ENCODE measurements at regions not wholly inside any gene's neighbourhood (a gene's known extent, or its start where the extent isn't known, plus 50 kb on each side); places are given as distances from the start of the nearest gene placed in this dataset.
A peak's percentile ranks its signal among the peaks of the same experiment; 100 is the strongest.
"Not testable (repeated sequence)": the region's sequence is repeated elsewhere in the genome, so short reads cannot be mapped to it uniquely, and the experiment has no call there.

DNA sequence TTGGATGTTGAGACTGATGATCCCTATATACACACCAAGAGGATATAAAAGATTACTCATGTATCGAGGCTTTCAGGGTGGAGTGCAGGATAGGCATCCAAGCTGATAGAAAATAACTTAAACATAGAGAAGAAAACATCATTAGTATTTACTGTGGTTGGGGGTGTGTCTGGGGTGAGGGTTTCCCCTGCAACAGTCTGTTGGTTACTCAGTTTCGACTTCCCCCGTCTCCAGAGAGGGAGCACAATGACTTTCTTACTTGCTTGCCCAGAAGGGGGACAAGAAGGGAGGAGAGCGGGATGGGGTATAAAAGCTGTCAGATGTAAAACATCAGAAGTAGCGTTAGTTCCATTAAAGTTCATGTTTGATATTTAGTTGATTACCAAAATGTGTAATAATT lies 717.4 kb upstream of the ZP4 start:
- Histone ChIP-seq H3K4me3 (ENCODE audit: low read length) (no peak overlapping the region), H3K4me1 (ENCODE audit: control insufficient read depth in 2 of 2, insufficient read depth in 2 of 2, low read length in 2 of 2) (no peaks in the 10 kb centered on the region), H3K27me3 (ENCODE audit: control insufficient read depth in 2 of 2, insufficient read depth in 2 of 2, low read length in 2 of 2) (no peaks in the 10 kb centered on the region), H3K27ac (ENCODE audit: low read depth, low read length) (no peak overlapping the region), H3K36me3 (ENCODE audit: control insufficient read depth in 2 of 3, insufficient read depth in 3 of 3, low read length in 3 of 3) (no peaks in the 10 kb centered on the region), H3K9me3 (ENCODE audit: control insufficient read depth in 2 of 3, low read length in 3 of 3) (no peaks in the 10 kb centered on the region)
- H3K36me3 Mint-ChIP-seq: no peaks in the 10 kb centered on the region
- no peaks in the 10 kb centered on the region for H3K4me1 Mint-ChIP-seq
- no peak overlapping the region for H3K4me3 Mint-ChIP-seq
- DNase-seq: no peak
- H3K27me3 Mint-ChIP-seq: no peaks in the 10 kb centered on the region
- no peak for ATAC-seq
- ChIA-PET POLR2A (no interaction called here), CTCF (no interaction called here)
- H3K27ac Mint-ChIP-seq: no peak overlapping the region
- intact Hi-C loops (cut with micrococcal nuclease): no loop called here
- peaks cover 0 to 21% (median 6%) of the 10 kb centered on the region in 11 donors for H3K9me3 Mint-ChIP-seq

DNA sequence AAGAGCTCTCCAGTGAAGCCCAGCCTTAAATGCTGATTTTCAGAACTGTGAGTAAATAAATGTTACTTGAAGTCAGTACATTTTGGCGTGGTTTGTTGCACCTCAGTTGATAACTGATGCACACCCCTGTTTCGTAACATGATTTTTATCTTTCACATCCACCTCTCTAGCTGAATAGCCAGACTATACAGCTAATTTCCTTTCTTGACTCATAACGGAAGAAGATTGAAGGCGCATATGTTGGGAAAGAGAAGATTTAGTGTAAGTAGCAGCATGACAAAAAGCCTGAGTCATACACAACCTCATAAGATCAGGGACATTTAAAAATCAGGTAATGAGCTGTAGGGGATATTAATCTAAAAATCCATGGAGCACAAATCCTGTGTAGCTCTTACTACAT lies 716.2 kb upstream of the ZP4 start:
- intact Hi-C loops (cut with micrococcal nuclease): no loop called here
- peak; percentile 67 for ATAC-seq
- Histone ChIP-seq H3K9me3 (ENCODE audit: control insufficient read depth in 2 of 3, low read length in 3 of 3) (no peaks in the 10 kb centered on the region), H3K27ac (ENCODE audit: low read depth, low read length) (no peak overlapping the region), H3K27me3 (ENCODE audit: control insufficient read depth in 2 of 2, insufficient read depth in 2 of 2, low read length in 2 of 2) (no peaks in the 10 kb centered on the region), H3K36me3 (ENCODE audit: control insufficient read depth in 2 of 3, insufficient read depth in 3 of 3, low read length in 3 of 3) (no peaks in the 10 kb centered on the region), H3K4me3 (ENCODE audit: low read length) (no peak overlapping the region), H3K4me1 (ENCODE audit: control insufficient read depth in 2 of 2, insufficient read depth in 2 of 2, low read length in 2 of 2) (no peaks in the 10 kb centered on the region)
- ChIA-PET POLR2A (no interaction called here), CTCF (no interaction called here)
- H3K4me3 Mint-ChIP-seq: no peak overlapping the region
- no peaks in the 10 kb centered on the region for H3K27me3 Mint-ChIP-seq
- H3K36me3 Mint-ChIP-seq: no peaks in the 10 kb centered on the region
- H3K9me3 Mint-ChIP-seq: peaks cover 0 to 20% (median 4%) of the 10 kb centered on the region in 11 donors
- no peaks in the 10 kb centered on the region for H3K4me1 Mint-ChIP-seq
- no peak for DNase-seq
- no peak overlapping the region for H3K27ac Mint-ChIP-seq

DNA sequence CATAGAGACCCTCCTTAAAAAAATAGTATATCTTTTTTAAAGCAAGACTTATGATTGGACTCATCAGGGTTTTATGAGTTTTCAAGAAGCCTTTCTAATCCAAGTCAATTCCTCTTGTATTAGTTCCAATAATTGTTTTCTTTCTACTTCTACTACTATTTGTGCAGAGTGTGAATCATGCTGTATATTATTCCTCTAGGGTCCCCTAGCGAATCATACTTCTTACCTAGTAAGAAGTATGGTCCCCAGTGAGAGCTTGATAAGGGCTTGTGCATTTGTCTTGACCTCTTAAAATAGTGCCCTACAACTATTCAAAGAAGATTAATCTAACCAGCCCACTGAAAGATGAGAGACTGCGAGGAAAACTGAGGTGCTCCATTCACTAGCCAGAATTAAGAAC lies 715.7 kb upstream of the ZP4 start:
- POLR2A ChIA-PET: no interaction called here

DNA sequence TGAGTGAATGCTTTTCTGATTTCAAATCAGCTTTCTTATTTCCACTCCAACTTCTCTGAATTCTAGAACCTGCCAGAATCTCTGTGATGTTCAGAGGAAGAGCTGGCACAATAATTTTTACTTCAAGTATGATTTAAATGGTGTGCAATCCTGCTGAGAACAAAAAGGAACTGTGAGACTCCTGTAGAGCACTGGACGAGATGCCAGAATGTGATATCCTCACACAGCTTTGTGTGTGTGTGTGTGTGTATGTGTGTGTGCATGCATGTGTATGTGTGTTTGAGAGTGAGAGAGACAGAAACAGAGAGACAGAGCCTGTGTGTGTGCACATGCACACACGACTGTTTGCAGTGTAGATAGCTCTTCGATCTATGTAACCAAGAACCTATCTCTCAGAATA lies 713.6 kb upstream of the ZP4 start:
- DNase-seq (no peak), ATAC-seq (no peak)
- Mint-ChIP-seq H3K27me3 (no peaks in the 10 kb centered on the region), H3K9me3 (peaks cover 0 to 10% (median 4%) of the 10 kb centered on the region in 11 donors), H3K4me1 (no peaks in the 10 kb centered on the region), H3K4me3 (no peak overlapping the region), H3K27ac (no peak overlapping the region), H3K36me3 (no peaks in the 10 kb centered on the region)
- no peaks in the 10 kb centered on the region for H3K36me3 ChIP-seq (ENCODE audit: control insufficient read depth in 2 of 3, insufficient read depth in 3 of 3, low read length in 3 of 3)
- H3K9me3 ChIP-seq (ENCODE audit: control insufficient read depth in 2 of 3, low read length in 3 of 3): no peaks in the 10 kb centered on the region
- POLR2A ChIA-PET: no interaction called here
- intact Hi-C loops (cut with micrococcal nuclease): no loop called here
- no peaks in the 10 kb centered on the region for H3K4me1 ChIP-seq (ENCODE audit: control insufficient read depth in 2 of 2, insufficient read depth in 2 of 2, low read length in 2 of 2)
- H3K4me3 ChIP-seq (ENCODE audit: low read length): no peak overlapping the region
- no peaks in the 10 kb centered on the region for H3K27me3 ChIP-seq (ENCODE audit: control insufficient read depth in 2 of 2, insufficient read depth in 2 of 2, low read length in 2 of 2)
- no peak overlapping the region for H3K27ac ChIP-seq (ENCODE audit: low read depth, low read length)
- CTCF ChIA-PET: no interaction called here

More for the DNA sequence above, 715.7 kb upstream of the ZP4 start:
- H3K4me1 ChIP-seq (ENCODE audit: control insufficient read depth in 2 of 2, insufficient read depth in 2 of 2, low read length in 2 of 2): no peaks in the 10 kb centered on the region
- H3K9me3 ChIP-seq (ENCODE audit: control insufficient read depth in 2 of 3, low read length in 3 of 3): no peaks in the 10 kb centered on the region
- no peak overlapping the region for H3K27ac ChIP-seq (ENCODE audit: low read depth, low read length)
- no peak overlapping the region for H3K4me3 Mint-ChIP-seq
- no peaks in the 10 kb centered on the region for H3K36me3 Mint-ChIP-seq
- H3K27me3 ChIP-seq (ENCODE audit: control insufficient read depth in 2 of 2, insufficient read depth in 2 of 2, low read length in 2 of 2): no peaks in the 10 kb centered on the region
- H3K27ac Mint-ChIP-seq: no peak overlapping the region
- CTCF ChIA-PET: no interaction called here
- H3K36me3 ChIP-seq (ENCODE audit: control insufficient read depth in 2 of 3, insufficient read depth in 3 of 3, low read length in 3 of 3): no peaks in the 10 kb centered on the region
- no peaks in the 10 kb centered on the region for H3K27me3 Mint-ChIP-seq
- peak; percentile 14 for ATAC-seq
- peaks cover 0 to 20% (median 4%) of the 10 kb centered on the region in 11 donors for H3K9me3 Mint-ChIP-seq
- no peak overlapping the region for H3K4me3 ChIP-seq (ENCODE audit: low read length)
- no peaks in the 10 kb centered on the region for H3K4me1 Mint-ChIP-seq
- intact Hi-C loops (cut with micrococcal nuclease): no loop called here
- DNase-seq: no peak

DNA sequence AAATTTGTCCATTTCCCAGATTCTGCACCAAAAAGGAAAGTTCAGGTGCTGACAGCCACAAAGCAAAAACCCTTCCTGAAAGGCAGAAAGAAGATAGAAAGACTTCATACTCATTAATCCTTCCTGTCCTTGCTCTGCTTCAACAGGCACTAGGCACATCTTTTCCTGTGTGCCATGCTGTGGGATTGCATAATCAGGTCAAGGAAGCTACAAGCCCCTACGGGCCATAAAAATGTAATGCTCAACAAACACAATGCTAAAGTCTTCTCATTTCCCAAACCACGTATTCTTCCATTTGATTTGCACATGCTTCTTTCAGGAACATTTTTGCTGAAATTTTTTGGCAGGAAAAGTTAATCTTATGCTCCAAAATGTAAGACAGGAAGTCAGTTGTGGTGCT lies 710.9 kb upstream of the ZP4 start:
- intact Hi-C loops (cut with micrococcal nuclease); CTCF ChIA-PET; H3K27me3 Mint-ChIP-seq; H3K27ac Mint-ChIP-seq; H3K36me3 Mint-ChIP-seq; H3K9me3 ChIP-seq (ENCODE audit: control insufficient read depth in 2 of 3, low read length in 3 of 3); H3K4me1 ChIP-seq (ENCODE audit: control insufficient read depth in 2 of 2, insufficient read depth in 2 of 2, low read length in 2 of 2); H3K27me3 ChIP-seq (ENCODE audit: control insufficient read depth in 2 of 2, insufficient read depth in 2 of 2, low read length in 2 of 2); H3K4me1 Mint-ChIP-seq; ATAC-seq; DNase-seq; H3K4me3 ChIP-seq (ENCODE audit: low read length); H3K36me3 ChIP-seq (ENCODE audit: control insufficient read depth in 2 of 3, insufficient read depth in 3 of 3, low read length in 3 of 3); H3K27ac ChIP-seq (ENCODE audit: low read depth, low read length); POLR2A ChIA-PET; H3K4me3 Mint-ChIP-seq: not testable (repeated sequence)
- peaks cover 0 to 11% (median 2%) of the 10 kb centered on the region in 11 donors for H3K9me3 Mint-ChIP-seq

DNA sequence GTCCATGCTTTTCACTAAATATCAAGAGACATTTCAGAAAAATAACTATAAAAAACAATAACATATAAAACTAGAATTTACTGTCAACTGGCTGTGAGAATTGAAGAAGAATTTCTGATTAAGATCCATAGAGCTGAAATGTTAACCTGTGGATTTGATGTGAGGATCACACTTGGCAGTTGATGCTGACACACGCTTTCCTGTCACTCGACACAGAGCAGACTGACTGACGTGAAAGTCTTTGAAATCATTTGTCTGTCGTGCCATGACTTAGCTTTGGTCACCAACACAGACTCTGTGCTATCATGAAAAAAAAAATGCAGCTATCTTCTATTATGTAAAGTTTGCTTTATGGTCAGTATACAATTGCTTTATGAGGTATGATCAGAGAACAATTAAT lies 706.0 kb upstream of the ZP4 start:
- Mint-ChIP-seq H3K27me3 (no peaks in the 10 kb centered on the region), H3K9me3 (peaks cover 0 to 7% (median 0%) of the 10 kb centered on the region in 11 donors), H3K27ac (no peak overlapping the region), H3K4me1 (no peaks in the 10 kb centered on the region), H3K36me3 (no peaks in the 10 kb centered on the region), H3K4me3 (no peak overlapping the region)
- no peaks in the 10 kb centered on the region for H3K9me3 ChIP-seq (ENCODE audit: control insufficient read depth in 2 of 3, low read length in 3 of 3)
- ChIA-PET POLR2A (no interaction called here), CTCF (interaction anchor here (0.7 kb wide), 1 partner anchor 21 kb away, joined by 3 read pairs; no protein-coding TSS in a partner anchor)
- no peaks in the 10 kb centered on the region for H3K4me1 ChIP-seq (ENCODE audit: control insufficient read depth in 2 of 2, insufficient read depth in 2 of 2, low read length in 2 of 2)
- no peaks in the 10 kb centered on the region for H3K36me3 ChIP-seq (ENCODE audit: control insufficient read depth in 2 of 3, insufficient read depth in 3 of 3, low read length in 3 of 3)
- H3K27ac ChIP-seq (ENCODE audit: low read depth, low read length): no peak overlapping the region
- H3K4me3 ChIP-seq (ENCODE audit: low read length): no peak overlapping the region
- H3K27me3 ChIP-seq (ENCODE audit: control insufficient read depth in 2 of 2, insufficient read depth in 2 of 2, low read length in 2 of 2): no peaks in the 10 kb centered on the region
- DNase-seq (no peak), ATAC-seq (no peak)
- intact Hi-C loops (cut with micrococcal nuclease): no loop called here

DNA sequence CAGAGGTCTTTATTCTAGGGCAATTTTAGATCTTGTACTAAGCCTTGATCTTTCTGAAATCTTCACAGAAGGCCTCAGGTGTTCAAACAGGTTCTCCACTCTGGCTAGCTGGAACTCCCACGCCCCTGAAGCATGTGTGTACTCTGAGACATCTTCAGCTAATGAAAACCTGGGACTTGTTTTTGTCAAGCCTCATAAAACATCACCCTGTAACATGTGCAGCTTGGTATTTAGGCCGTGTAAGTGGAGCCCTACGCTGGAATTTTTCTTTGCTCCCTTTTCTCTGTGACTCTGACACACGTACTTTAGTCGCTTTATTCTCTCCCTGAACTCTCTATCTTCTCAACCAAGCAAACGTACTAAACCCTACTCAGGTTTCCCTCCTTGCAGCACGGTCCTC lies 701.9 kb upstream of the ZP4 start:
- Histone ChIP-seq H3K4me1 (ENCODE audit: control insufficient read depth in 2 of 2, insufficient read depth in 2 of 2, low read length in 2 of 2) (no peaks in the 10 kb centered on the region), H3K9me3 (ENCODE audit: control insufficient read depth in 2 of 3, low read length in 3 of 3) (no peaks in the 10 kb centered on the region), H3K27ac (ENCODE audit: low read depth, low read length) (no peak overlapping the region), H3K36me3 (ENCODE audit: control insufficient read depth in 2 of 3, insufficient read depth in 3 of 3, low read length in 3 of 3) (no peaks in the 10 kb centered on the region), H3K4me3 (ENCODE audit: low read length) (no peak overlapping the region), H3K27me3 (ENCODE audit: control insufficient read depth in 2 of 2, insufficient read depth in 2 of 2, low read length in 2 of 2) (no peaks in the 10 kb centered on the region)
- Mint-ChIP-seq H3K36me3 (no peaks in the 10 kb centered on the region), H3K27me3 (no peaks in the 10 kb centered on the region), H3K27ac (no peak overlapping the region), H3K9me3 (peaks cover 0 to 8% (median 3%) of the 10 kb centered on the region in 11 donors), H3K4me3 (no peak overlapping the region), H3K4me1 (no peaks in the 10 kb centered on the region)
- DNase-seq: no peak
- POLR2A ChIA-PET: no interaction called here
- CTCF ChIA-PET: no interaction called here
- intact Hi-C loops (cut with micrococcal nuclease): no loop called here
- no peak for ATAC-seq
